ENCODE measurements at regions not wholly inside any gene's neighbourhood (a gene's known extent, or its start where the extent isn't known, plus 50 kb on each side); places are given as distances from the start of the nearest gene placed in this dataset.

- H3K27me3 ChIP-seq (ENCODE audit: control insufficient read depth, insufficient read depth, low read length), result peaks cover 4% of the 10 kb centered on the region; the same call in 1 of the 2 replicates
- CTCF ChIA-PET, result no interaction called here
These were observed 163.5 kb downstream of the IRF8 start for GRCh38 chr16:86062271-86062965.

DNA sequence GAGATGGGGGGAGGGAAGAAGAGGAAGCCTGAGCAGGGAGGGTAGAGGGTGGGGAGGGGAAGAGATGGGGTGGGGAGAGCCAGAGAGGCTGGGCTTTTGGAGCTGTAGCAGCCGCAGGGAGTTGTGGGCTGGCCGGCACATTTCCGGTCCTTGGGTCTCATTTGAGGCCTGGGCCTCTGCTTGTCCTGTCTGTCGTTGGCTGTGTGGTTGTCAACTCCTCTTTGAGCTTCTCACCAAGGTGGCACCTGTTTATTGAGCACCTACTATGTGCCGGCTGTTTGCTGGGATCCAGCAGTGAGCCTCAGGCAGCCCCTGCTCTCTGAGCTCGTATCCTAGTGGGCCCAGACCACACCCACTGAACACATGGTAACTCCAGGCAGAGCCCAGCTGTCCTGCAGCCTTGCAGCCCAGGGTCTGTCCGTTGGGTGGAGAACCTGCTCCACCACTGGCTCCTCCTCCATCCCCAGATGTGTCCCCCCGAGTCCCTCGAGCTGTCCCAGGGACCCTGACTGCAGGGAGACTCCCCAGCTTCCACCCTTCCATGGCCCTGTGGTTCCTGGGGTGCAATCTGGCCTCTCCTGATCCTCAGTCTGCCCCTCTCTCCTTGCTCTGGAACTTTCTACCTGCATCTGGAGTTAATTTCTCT is 164.9 kb downstream of the IRF8 start:
- Histone ChIP-seq H3K9me3 (ENCODE audit: control insufficient read depth, insufficient read depth, low read depth, low read length) (no peaks in the 10 kb centered on the region), H3K27ac (ENCODE audit: low read length) (no peak overlapping the region), H3K4me1 (ENCODE audit: control insufficient read depth, insufficient read depth, low read length) (no peaks in the 10 kb centered on the region), H3K4me3 (ENCODE audit: low read depth in 2 of 2, low read length in 2 of 2) (no peak overlapping the region), H3K36me3 (ENCODE audit: control insufficient read depth, insufficient read depth, low read length) (no peaks in the 10 kb centered on the region), H3K27me3 (ENCODE audit: control insufficient read depth, insufficient read depth, low read length) (no peaks in the 10 kb centered on the region)
- in situ Hi-C loops (cut with HindIII; ENCODE audit: low pct_unique_long_range_greater_than_20kb, low sequenced_read_pairs), result no loop called here
- ATAC-seq (no peak), DNase-seq (ENCODE audit: low read depth, low spot score) (no peak)
- POLR2A ChIA-PET, result no interaction called here
- TF ChIP-seq SIN3A (IDR thresholded peaks at IDR 0.05; ENCODE audit: borderline replicate concordance, insufficient read depth, low read depth, low read length) (no peak), POLR2AphosphoS5 (IDR thresholded peaks at IDR 0.05; ENCODE audit: low read depth, low read length) (no peak), TCF7L2 (IDR thresholded peaks at IDR 0.05; ENCODE audit: low read depth, low read length) (no peak)
- TF ChIP-seq, protein P1, sequence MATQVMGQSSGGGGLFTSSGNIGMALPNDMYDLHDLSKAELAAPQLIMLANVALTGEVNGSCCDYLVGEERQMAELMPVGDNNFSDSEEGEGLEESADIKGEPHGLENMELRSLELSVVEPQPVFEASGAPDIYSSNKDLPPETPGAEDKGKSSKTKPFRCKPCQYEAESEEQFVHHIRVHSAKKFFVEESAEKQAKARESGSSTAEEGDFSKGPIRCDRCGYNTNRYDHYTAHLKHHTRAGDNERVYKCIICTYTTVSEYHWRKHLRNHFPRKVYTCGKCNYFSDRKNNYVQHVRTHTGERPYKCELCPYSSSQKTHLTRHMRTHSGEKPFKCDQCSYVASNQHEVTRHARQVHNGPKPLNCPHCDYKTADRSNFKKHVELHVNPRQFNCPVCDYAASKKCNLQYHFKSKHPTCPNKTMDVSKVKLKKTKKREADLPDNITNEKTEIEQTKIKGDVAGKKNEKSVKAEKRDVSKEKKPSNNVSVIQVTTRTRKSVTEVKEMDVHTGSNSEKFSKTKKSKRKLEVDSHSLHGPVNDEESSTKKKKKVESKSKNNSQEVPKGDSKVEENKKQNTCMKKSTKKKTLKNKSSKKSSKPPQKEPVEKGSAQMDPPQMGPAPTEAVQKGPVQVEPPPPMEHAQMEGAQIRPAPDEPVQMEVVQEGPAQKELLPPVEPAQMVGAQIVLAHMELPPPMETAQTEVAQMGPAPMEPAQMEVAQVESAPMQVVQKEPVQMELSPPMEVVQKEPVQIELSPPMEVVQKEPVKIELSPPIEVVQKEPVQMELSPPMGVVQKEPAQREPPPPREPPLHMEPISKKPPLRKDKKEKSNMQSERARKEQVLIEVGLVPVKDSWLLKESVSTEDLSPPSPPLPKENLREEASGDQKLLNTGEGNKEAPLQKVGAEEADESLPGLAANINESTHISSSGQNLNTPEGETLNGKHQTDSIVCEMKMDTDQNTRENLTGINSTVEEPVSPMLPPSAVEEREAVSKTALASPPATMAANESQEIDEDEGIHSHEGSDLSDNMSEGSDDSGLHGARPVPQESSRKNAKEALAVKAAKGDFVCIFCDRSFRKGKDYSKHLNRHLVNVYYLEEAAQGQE (IDR thresholded peaks at IDR 0.05; ENCODE audit: insufficient read depth in 1 of 2, low read depth in 2 of 2, low read length in 1 of 2), result no peak
- TF ChIP-seq, protein P2, sequence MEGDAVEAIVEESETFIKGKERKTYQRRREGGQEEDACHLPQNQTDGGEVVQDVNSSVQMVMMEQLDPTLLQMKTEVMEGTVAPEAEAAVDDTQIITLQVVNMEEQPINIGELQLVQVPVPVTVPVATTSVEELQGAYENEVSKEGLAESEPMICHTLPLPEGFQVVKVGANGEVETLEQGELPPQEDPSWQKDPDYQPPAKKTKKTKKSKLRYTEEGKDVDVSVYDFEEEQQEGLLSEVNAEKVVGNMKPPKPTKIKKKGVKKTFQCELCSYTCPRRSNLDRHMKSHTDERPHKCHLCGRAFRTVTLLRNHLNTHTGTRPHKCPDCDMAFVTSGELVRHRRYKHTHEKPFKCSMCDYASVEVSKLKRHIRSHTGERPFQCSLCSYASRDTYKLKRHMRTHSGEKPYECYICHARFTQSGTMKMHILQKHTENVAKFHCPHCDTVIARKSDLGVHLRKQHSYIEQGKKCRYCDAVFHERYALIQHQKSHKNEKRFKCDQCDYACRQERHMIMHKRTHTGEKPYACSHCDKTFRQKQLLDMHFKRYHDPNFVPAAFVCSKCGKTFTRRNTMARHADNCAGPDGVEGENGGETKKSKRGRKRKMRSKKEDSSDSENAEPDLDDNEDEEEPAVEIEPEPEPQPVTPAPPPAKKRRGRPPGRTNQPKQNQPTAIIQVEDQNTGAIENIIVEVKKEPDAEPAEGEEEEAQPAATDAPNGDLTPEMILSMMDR (IDR thresholded peaks at IDR 0.05), result no peak
- CTCF ChIA-PET, result no interaction called here
- intact Hi-C loops (cut with micrococcal nuclease; ENCODE audit: unreplicated experiment), result no loop called here
- BruUV-seq (replicated peaks), result no TSS peak

More at GRCh38 chr16:86062271-86062965, 163.5 kb downstream of the IRF8 start:
- TF ChIP-seq, protein P1 (IDR thresholded peaks at IDR 0.05; ENCODE audit: insufficient read depth in 1 of 2, low read depth in 2 of 2, low read length in 1 of 2), result no peak
- TF ChIP-seq TCF7L2 (IDR thresholded peaks at IDR 0.05; ENCODE audit: low read depth, low read length), result no peak
- no peak for TF ChIP-seq POLR2AphosphoS5 (IDR thresholded peaks at IDR 0.05; ENCODE audit: low read depth, low read length)
- TF ChIP-seq, protein P2 (IDR thresholded peaks at IDR 0.05), result no peak
- TF ChIP-seq SIN3A (IDR thresholded peaks at IDR 0.05; ENCODE audit: borderline replicate concordance, insufficient read depth, low read depth, low read length), result no peak
- no TSS peak for BruUV-seq (replicated peaks)
- in situ Hi-C loops (cut with HindIII; ENCODE audit: low pct_unique_long_range_greater_than_20kb, low sequenced_read_pairs), result no loop called here
- Histone ChIP-seq H3K27ac (ENCODE audit: low read length) (no peak overlapping the region), H3K4me3 (ENCODE audit: low read depth in 2 of 2, low read length in 2 of 2) (no peak overlapping the region), H3K9me3 (ENCODE audit: control insufficient read depth, insufficient read depth, low read depth, low read length) (no peaks in the 10 kb centered on the region), H3K36me3 (ENCODE audit: control insufficient read depth, insufficient read depth, low read length) (no peaks in the 10 kb centered on the region), H3K4me1 (ENCODE audit: control insufficient read depth, insufficient read depth, low read length) (no peaks in the 10 kb centered on the region)
- POLR2A ChIA-PET, result no interaction called here
- ATAC-seq (no peak), DNase-seq (ENCODE audit: low read depth, low spot score) (no peak)
- intact Hi-C loops (cut with micrococcal nuclease; ENCODE audit: unreplicated experiment), result no loop called here

Measured in Panc1 (cell line).